Common myeloid progenitor, CD34-positive (primary cell): ENCODE measurements at regions not wholly inside any gene's neighbourhood (a gene's known extent, or its start where the extent isn't known, plus 50 kb on each side); places are given as distances from the start of the nearest gene placed in this dataset.
A peak's percentile ranks its signal among the peaks of the same experiment; 100 is the strongest.

ENCODE experiments used
- CTCF ChIA-PET: fragments of 350-600 bp; sonication (Branson Sonifier 250); formaldehyde crosslinking; loops from one replicate; lab custom pipeline; 2021; ENCODE audit warnings: antibody characterized with exemption; lab: Charles Lee
- POLR2A ChIA-PET: fragments of 350-600 bp; sonication (Branson Sonifier 250); formaldehyde crosslinking; loops from one replicate; lab custom pipeline; 2021; ENCODE audit warnings: antibody characterized with exemption; lab: Charles Lee
- DNase-seq, 3 donors: peaks; one replicate each; pipeline versions ENCODE4 v3.0.0 to v3.0.0-alpha.2; 2013
- H3K27ac ChIP-seq, 2 experiments: 1 replicate in 1 of 2; 2 replicates in 1 of 2; pipeline ENCODE4 v1.7.0; 2013; ENCODE audit warnings: inconsistent platforms in 2 of 2, low read length in 2 of 2, mild to moderate bottlenecking in 2 of 2, low read depth in 1 of 2, moderate library complexity in 1 of 2; ENCODE audit not compliant: severe bottlenecking in 2 of 2, insufficient read depth in 1 of 2, poor library complexity in 1 of 2
- H3K27me3 ChIP-seq, 5 experiments: replicated peaks in 2 of 5; 1 replicate in 3 of 5; 2 replicates in 2 of 5; pipeline versions ENCODE4 v1.6.1 to v1.7.0; 2013; ENCODE audit warnings: low read length in 4 of 5, mild to moderate bottlenecking in 2 of 5, moderate library complexity in 2 of 5, inconsistent platforms in 1 of 5; ENCODE audit not compliant: insufficient read depth in 5 of 5, control insufficient read depth in 4 of 5
- H3K36me3 ChIP-seq, 4 experiments: 1 replicate in 2 of 4; 2 replicates in 2 of 4; pipeline versions ENCODE4 v1.6.1 to v1.7.0; 2013; ENCODE audit warnings: low read length in 3 of 4, control low read depth in 1 of 4, mild to moderate bottlenecking in 1 of 4; ENCODE audit not compliant: control insufficient read depth in 4 of 4, insufficient read depth in 4 of 4
- H3K4me1 ChIP-seq, 4 experiments: 1 replicate in 3 of 4; 2 replicates in 1 of 4; pipeline versions ENCODE4 v1.6.1 to v1.7.1; 2013; ENCODE audit warnings: low read length in 3 of 4, mild to moderate bottlenecking in 3 of 4, control low read depth in 1 of 4, inconsistent platforms in 1 of 4, moderate library complexity in 1 of 4; ENCODE audit not compliant: control insufficient read depth in 4 of 4, insufficient read depth in 4 of 4; ENCODE audit errors: control extremely low read depth in 1 of 4
- H3K4me3 ChIP-seq, 7 experiments: 1 replicate in 4 of 7; 2 replicates in 3 of 7; pipeline versions ENCODE4 v1.5.1 to v1.7.0; 2013; ENCODE audit warnings: mild to moderate bottlenecking in 7 of 7, low read length in 6 of 7, moderate library complexity in 6 of 7, inconsistent platforms in 2 of 7, low read depth in 2 of 7, control low read depth in 1 of 7; ENCODE audit not compliant: insufficient read depth in 4 of 7, control insufficient read depth in 1 of 7; ENCODE audit errors: extremely low read depth in 1 of 7
- H3K9me3 ChIP-seq, 5 experiments: 1 replicate in 4 of 5; 2 replicates in 1 of 5; pipeline versions ENCODE4 v1.6.1 to v1.7.1; 2013; ENCODE audit warnings: low read length in 4 of 5, mild to moderate bottlenecking in 2 of 5, inconsistent platforms in 1 of 5, low read depth in 1 of 5, moderate library complexity in 1 of 5; ENCODE audit not compliant: control insufficient read depth in 4 of 5, insufficient read depth in 2 of 5; ENCODE audit errors: control extremely low read depth in 1 of 5
- WGBS: methylation state at CpG from one replicate; pipeline ENCODE4 v1.1.5; 2013; ENCODE audit not compliant: insufficient coverage; 5-methylcytosine and 5-hydroxymethylcytosine counted together

DNA sequence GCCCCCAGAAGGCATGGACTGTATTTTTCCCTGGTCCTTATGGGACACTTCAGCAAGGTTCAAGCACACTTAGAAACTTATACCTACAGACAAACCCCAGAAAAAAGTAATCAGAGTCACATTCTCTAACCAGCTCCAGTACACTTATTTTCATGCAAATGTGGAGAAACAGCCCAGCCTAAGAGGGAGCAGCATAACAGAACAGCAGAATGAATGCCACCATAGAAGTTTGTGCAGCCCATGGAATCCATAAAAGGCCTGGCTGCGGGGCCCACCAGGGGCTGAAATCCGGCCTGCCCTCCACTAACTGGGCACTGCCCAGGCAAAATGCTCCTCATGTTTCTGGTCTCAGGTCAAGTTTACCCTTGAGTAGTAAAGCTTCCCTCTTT, 60.4 kb upstream of the ATP1A1 start:
- H3K4me1 ChIP-seq, result no peaks in the 10 kb centered on the region
- no peak overlapping the region for H3K4me3 ChIP-seq
- CTCF ChIA-PET, result no interaction called here
- no peaks in the 10 kb centered on the region for H3K36me3 ChIP-seq
- POLR2A ChIA-PET, result no interaction called here
- no peak overlapping the region for H3K27ac ChIP-seq
- no peak for DNase-seq
- H3K27me3 ChIP-seq, result no peaks in the 10 kb centered on the region
- 96% methylated on average over 2 of the region's 2 CpGs for WGBS
- no peaks in the 10 kb centered on the region for H3K9me3 ChIP-seq

- Histone ChIP-seq H3K27ac (no peak overlapping the region), H3K27me3 (no peaks in the 10 kb centered on the region), H3K4me3 (no peak overlapping the region), H3K36me3 (no peaks in the 10 kb centered on the region), H3K4me1 (no peaks in the 10 kb centered on the region), H3K9me3 (no peaks in the 10 kb centered on the region)
- ChIA-PET CTCF (interaction anchor here (0.8 kb wide), 1 partner anchor 11 kb away, joined by 3 read pairs; no protein-coding TSS in a partner anchor), POLR2A (no interaction called here)
- no CpG with 5 or more reads among the region's 2 CpGs for WGBS
- no peak for DNase-seq
Measured at GRCh38 chr1:116313776-116314175, 59.3 kb upstream of the ATP1A1 start.

- no peak for DNase-seq
- H3K27me3 ChIP-seq, result no peaks in the 10 kb centered on the region
- H3K36me3 ChIP-seq, result no peaks in the 10 kb centered on the region
- 100% methylated on average over 1 of the region's 5 CpGs for WGBS
- ChIA-PET POLR2A (no interaction called here), CTCF (no interaction called here)
- H3K9me3 ChIP-seq, result no peaks in the 10 kb centered on the region
- no peak overlapping the region for H3K4me3 ChIP-seq
- H3K27ac ChIP-seq, result no peak overlapping the region
- no peaks in the 10 kb centered on the region for H3K4me1 ChIP-seq
Measured at GRCh38 chr1:116314305-116314919, 58.6 kb upstream of the ATP1A1 start.

DNA sequence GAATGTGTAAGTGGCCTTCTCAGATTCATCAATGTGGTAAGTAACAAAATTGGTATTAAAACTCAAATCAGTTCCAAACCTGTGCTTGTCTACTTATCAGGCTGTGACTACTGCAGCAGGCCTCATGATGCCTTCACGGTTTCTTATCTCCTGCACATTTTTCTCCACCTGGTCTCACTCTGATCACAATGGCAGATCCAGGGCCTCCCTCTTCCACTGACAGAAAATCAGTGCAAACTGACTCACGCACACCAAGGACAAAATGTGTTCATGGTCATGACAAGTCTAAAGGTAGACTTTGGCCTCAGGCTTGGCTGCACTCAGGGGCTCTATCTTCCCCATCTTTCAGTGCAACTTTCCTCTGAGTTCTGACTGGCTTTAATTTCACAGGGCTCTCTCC, 56.7 kb upstream of the ATP1A1 start:
- 100% methylated on average over 2 of the region's 2 CpGs for WGBS
- no peaks in the 10 kb centered on the region for H3K27me3 ChIP-seq
- DNase-seq, result no peak
- H3K36me3 ChIP-seq, result no peaks in the 10 kb centered on the region
- ChIA-PET POLR2A (no interaction called here), CTCF (no interaction called here)
- H3K4me1 ChIP-seq, result no peaks in the 10 kb centered on the region
- no peak overlapping the region for H3K27ac ChIP-seq
- H3K4me3 ChIP-seq, result no peak overlapping the region
- H3K9me3 ChIP-seq, result no peaks in the 10 kb centered on the region

DNA sequence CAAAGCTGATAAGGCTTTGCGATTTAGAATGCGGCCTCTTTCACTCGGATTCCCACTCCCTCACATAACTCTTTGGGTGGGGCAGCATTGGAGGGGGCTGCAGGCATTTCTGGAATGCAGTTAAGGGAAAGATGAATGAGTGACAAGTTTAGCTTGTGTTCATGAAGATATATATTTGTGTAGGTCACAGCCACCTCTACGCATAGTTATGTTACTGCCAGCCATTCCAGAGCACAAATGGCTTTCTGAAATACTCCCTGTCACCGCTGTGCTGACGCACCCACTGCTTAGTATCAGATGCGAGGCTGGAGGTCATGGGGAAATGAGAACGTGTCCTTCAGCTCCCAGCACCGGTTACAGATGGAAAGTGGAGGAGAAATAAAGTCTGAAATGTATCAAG, 54.1 kb upstream of the ATP1A1 start:
- CTCF ChIA-PET, result no interaction called here
- 100% methylated on average over 5 of the region's 9 CpGs for WGBS

DNA sequence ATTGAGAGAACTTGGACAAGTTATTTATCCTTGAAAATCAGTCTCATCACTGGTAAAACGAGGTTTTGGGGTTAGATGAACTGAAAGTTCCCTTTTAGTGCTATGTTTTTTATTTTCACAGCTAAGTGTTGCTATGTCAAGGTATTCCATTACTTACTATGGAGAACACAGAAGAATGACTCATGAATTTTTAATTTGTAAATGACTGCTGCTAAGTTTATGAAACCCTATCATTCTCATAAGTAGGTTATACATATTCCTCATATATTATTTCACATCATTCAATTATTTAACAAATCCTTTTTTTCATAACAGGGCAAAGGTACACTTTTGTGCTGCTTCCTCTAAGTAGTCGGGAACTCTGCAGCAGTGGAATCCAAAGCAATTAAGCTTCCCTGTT, 52.2 kb upstream of the ATP1A1 start:
- Histone ChIP-seq H3K27ac (no peak overlapping the region), H3K9me3 (no peaks in the 10 kb centered on the region), H3K36me3 (no peaks in the 10 kb centered on the region), H3K4me3 (no peak overlapping the region), H3K4me1 (peaks cover 0 to 2% (median 0%) of the 10 kb centered on the region in 4 experiments), H3K27me3 (no peaks in the 10 kb centered on the region)
- ChIA-PET POLR2A (interaction anchor here (0.6 kb wide), 1 partner anchor 1460 kb away, joined by 3 read pairs; no protein-coding TSS in a partner anchor), CTCF (no interaction called here)
- DNase-seq, result peak in 1 of 3 donors; percentile 4
- WGBS, result 100% methylated on average over 1 of the region's 2 CpGs

More for the DNA sequence above, 54.1 kb upstream of the ATP1A1 start:
- Histone ChIP-seq H3K36me3 (no peaks in the 10 kb centered on the region), H3K27me3 (no peaks in the 10 kb centered on the region), H3K4me3 (no peak overlapping the region), H3K27ac (no peak overlapping the region), H3K4me1 (no peaks in the 10 kb centered on the region), H3K9me3 (no peaks in the 10 kb centered on the region)
- no peak for DNase-seq
- POLR2A ChIA-PET, result no interaction called here

GRCh38 chr1:116321766-116322175, 51.3 kb upstream of the ATP1A1 start:
- Histone ChIP-seq H3K9me3 (no peaks in the 10 kb centered on the region), H3K27ac (no peak overlapping the region), H3K4me1 (peaks cover 0 to 7% (median 0%) of the 10 kb centered on the region in 4 experiments), H3K4me3 (no peak overlapping the region), H3K36me3 (no peaks in the 10 kb centered on the region), H3K27me3 (no peaks in the 10 kb centered on the region)
- WGBS, result 97% methylated on average over 5 of the region's 5 CpGs
- POLR2A ChIA-PET, result no interaction called here
- no peak for DNase-seq
- CTCF ChIA-PET, result no interaction called here
